Astrocyte (in vitro differentiated cells and primary cell): ENCODE measurements at regions not wholly inside any gene's neighbourhood (a gene's known extent, or its start where the extent isn't known, plus 50 kb on each side); places are given as distances from the start of the nearest gene placed in this dataset.

ENCODE experiments used
- DNase-seq: peaks from one replicate; pipeline ENCODE4 v3.0.0-alpha.2; 2010; ENCODE audit warnings: low read depth
- FAIRE-seq: peaks from 2 replicates; lab custom pipeline; 2011; peaks lifted over from hg19 to GRCh38; lab: Jason Lieb, UNC
- H2AFZ ChIP-seq: 2 replicates; pipeline ENCODE4 v1.6.0; 2012; ENCODE audit warnings: low read depth, low read length, inconsistent platforms
- H3K27ac ChIP-seq: 2 replicates; pipeline ENCODE4 v1.5.1; 2011; ENCODE audit warnings: low read depth, low read length, inconsistent platforms
- H3K27me3 ChIP-seq: 2 replicates; pipeline ENCODE4 v1.6.0; 2011; ENCODE audit warnings: low read length, inconsistent platforms; ENCODE audit not compliant: insufficient read depth
- H3K36me3 ChIP-seq: 2 replicates; pipeline ENCODE4 v1.5.1; 2011; ENCODE audit warnings: low read length, inconsistent platforms; ENCODE audit not compliant: insufficient read depth
- H3K4me1 ChIP-seq: 2 replicates; pipeline ENCODE4 v1.5.1; 2011; ENCODE audit warnings: low read length, inconsistent platforms; ENCODE audit not compliant: insufficient read depth
- H3K4me2 ChIP-seq: 2 replicates; pipeline ENCODE4 v1.6.0; 2012; ENCODE audit warnings: low read length, inconsistent platforms
- H3K4me3 ChIP-seq: 2 replicates; pipeline ENCODE4 v1.5.1; 2011; ENCODE audit warnings: low read depth, mild to moderate bottlenecking, low read length, inconsistent platforms; ENCODE audit not compliant: insufficient read depth
- H3K79me2 ChIP-seq: 2 replicates; pipeline ENCODE4 v1.6.0; 2012; ENCODE audit warnings: mild to moderate bottlenecking, low read length, inconsistent platforms; ENCODE audit not compliant: insufficient read depth
- H3K9ac ChIP-seq: 2 replicates; pipeline ENCODE4 v1.6.0; 2012; ENCODE audit warnings: mild to moderate bottlenecking, low read length, inconsistent platforms
- H3K9me3 ChIP-seq: 2 replicates; pipeline ENCODE4 v1.5.1; 2012; ENCODE audit warnings: low read depth, mild to moderate bottlenecking, low read length, inconsistent platforms; ENCODE audit not compliant: insufficient read depth
- H4K20me1 ChIP-seq: 2 replicates; pipeline ENCODE4 v1.6.0; 2012; ENCODE audit warnings: low read length, inconsistent platforms; ENCODE audit not compliant: insufficient read depth
- H3K27ac Mint-ChIP-seq: one replicate; pipeline ENCODE4 v1.8.0; 2021; ENCODE audit warnings: mild to moderate bottlenecking, mixed read lengths; ENCODE audit not compliant: unreplicated experiment
- H3K27me3 Mint-ChIP-seq: one replicate; pipeline ENCODE4 v1.8.0; 2021; ENCODE audit warnings: low read depth, mixed read lengths; ENCODE audit not compliant: unreplicated experiment
- H3K36me3 Mint-ChIP-seq: one replicate; pipeline ENCODE4 v1.8.0; 2021; ENCODE audit warnings: low read depth, mixed read lengths; ENCODE audit not compliant: unreplicated experiment
- H3K4me1 Mint-ChIP-seq: one replicate; pipeline ENCODE4 v1.8.0; 2021; ENCODE audit warnings: low read depth, mixed read lengths; ENCODE audit not compliant: unreplicated experiment
- H3K4me3 Mint-ChIP-seq: one replicate; pipeline ENCODE4 v1.8.0; 2021; ENCODE audit warnings: mild to moderate bottlenecking, moderate library complexity, mixed read lengths; ENCODE audit not compliant: unreplicated experiment
- H3K9me3 Mint-ChIP-seq: one replicate; pipeline ENCODE4 v1.8.0; 2021; ENCODE audit warnings: mild to moderate bottlenecking, mixed read lengths; ENCODE audit not compliant: unreplicated experiment
- CTCF ChIP-seq: IDR thresholded peaks from 2 replicates; pipeline ENCODE4 v1.5.1; 2011; ENCODE audit warnings: low read depth, mild to moderate bottlenecking, inconsistent platforms, low read length, moderate library complexity; ENCODE audit not compliant: insufficient read depth
- EZH2 ChIP-seq: IDR thresholded peaks from 2 replicates; pipeline ENCODE4 v1.6.1; 2012; ENCODE audit warnings: mild to moderate bottlenecking, low read length, inconsistent platforms; ENCODE audit not compliant: insufficient read depth

GRCh38 chr2:78457269-78457668, 568.2 kb upstream of the REG3G start:
- Histone ChIP-seq H4K20me1 (no peaks in the 10 kb centered on the region), H3K36me3 (no peaks in the 10 kb centered on the region), H3K27me3 (no peaks in the 10 kb centered on the region), H2AFZ (no peak overlapping the region), H3K4me3 (no peak overlapping the region), H3K9ac (no peak overlapping the region), H3K9me3 (no peaks in the 10 kb centered on the region), H3K4me1 (no peaks in the 10 kb centered on the region), H3K27ac (no peak overlapping the region), H3K79me2 (no peaks in the 10 kb centered on the region), H3K4me2 (no peak overlapping the region)
- FAIRE-seq = no peak
- Mint-ChIP-seq H3K27me3 (no peaks in the 10 kb centered on the region), H3K4me1 (no peaks in the 10 kb centered on the region), H3K36me3 (no peaks in the 10 kb centered on the region), H3K9me3 (no peaks in the 10 kb centered on the region), H3K27ac (no peak overlapping the region), H3K4me3 (no peak overlapping the region)
- no peak for DNase-seq
- no peak for TF ChIP-seq EZH2
- no peak for TF ChIP-seq CTCF

GRCh38 chr2:78465707-78466106, 559.8 kb upstream of the REG3G start:
- Histone ChIP-seq H3K4me3 (no peak overlapping the region), H2AFZ (no peak overlapping the region), H3K9ac (no peak overlapping the region), H3K79me2 (no peaks in the 10 kb centered on the region), H3K9me3 (no peaks in the 10 kb centered on the region), H3K27me3 (no peaks in the 10 kb centered on the region), H3K4me2 (no peak overlapping the region), H3K36me3 (no peaks in the 10 kb centered on the region), H3K27ac (no peak overlapping the region), H3K4me1 (no peaks in the 10 kb centered on the region), H4K20me1 (no peaks in the 10 kb centered on the region)
- Mint-ChIP-seq H3K4me3 (no peak overlapping the region), H3K36me3 (no peaks in the 10 kb centered on the region), H3K27me3 (no peaks in the 10 kb centered on the region), H3K27ac (no peak overlapping the region), H3K4me1 (no peaks in the 10 kb centered on the region), H3K9me3 (no peaks in the 10 kb centered on the region)
- no peak for TF ChIP-seq CTCF
- TF ChIP-seq EZH2 = no peak
- no peak for DNase-seq
- FAIRE-seq = no peak

DNA sequence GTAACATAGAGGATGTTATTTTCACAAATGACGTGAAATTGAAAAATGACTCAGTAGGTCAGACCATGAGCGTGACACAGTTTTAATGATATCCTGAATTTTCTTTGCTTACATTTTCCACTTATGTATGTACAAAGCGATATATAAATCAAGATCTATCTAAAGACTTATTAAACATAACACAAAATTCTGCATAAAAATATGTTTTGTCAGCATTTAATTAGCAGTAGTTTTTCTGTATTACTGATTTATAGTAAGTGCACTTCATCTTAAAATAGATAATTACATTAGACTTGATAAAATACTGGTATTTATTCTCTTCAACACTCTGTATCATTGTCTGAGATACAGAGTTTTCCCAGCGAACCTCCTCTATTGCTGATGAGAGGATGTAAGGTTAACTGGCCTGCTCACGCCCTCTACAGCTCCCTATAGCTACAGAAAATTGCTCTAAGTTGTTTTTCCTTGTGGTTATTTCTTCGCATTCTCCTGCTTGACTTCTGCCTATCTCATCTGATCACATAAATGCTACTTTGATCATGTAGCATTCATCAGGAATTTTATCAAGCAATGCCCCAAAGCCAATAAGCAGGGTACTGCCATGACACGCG, 548.8 kb upstream of the REG3G start:
- Histone ChIP-seq H3K4me3 (no peak overlapping the region), H3K79me2 (no peaks in the 10 kb centered on the region), H3K9ac (no peak overlapping the region), H3K36me3 (no peaks in the 10 kb centered on the region), H3K4me2 (no peak overlapping the region), H3K27me3 (no peaks in the 10 kb centered on the region), H3K4me1 (no peaks in the 10 kb centered on the region), H2AFZ (no peak overlapping the region), H4K20me1 (no peaks in the 10 kb centered on the region), H3K9me3 (no peaks in the 10 kb centered on the region), H3K27ac (no peak overlapping the region)
- Mint-ChIP-seq H3K9me3 (peaks cover 3% of the 10 kb centered on the region), H3K4me1 (no peaks in the 10 kb centered on the region), H3K27ac (no peak overlapping the region), H3K4me3 (no peak overlapping the region), H3K27me3 (no peaks in the 10 kb centered on the region), H3K36me3 (no peaks in the 10 kb centered on the region)
- no peak for DNase-seq
- TF ChIP-seq CTCF (no peak), EZH2 (no peak)
- FAIRE-seq = no peak
